ENCODE measurements at regions not wholly inside any gene's neighbourhood (a gene's known extent, or its start where the extent isn't known, plus 50 kb on each side); places are given as distances from the start of the nearest gene placed in this dataset.

DNA sequence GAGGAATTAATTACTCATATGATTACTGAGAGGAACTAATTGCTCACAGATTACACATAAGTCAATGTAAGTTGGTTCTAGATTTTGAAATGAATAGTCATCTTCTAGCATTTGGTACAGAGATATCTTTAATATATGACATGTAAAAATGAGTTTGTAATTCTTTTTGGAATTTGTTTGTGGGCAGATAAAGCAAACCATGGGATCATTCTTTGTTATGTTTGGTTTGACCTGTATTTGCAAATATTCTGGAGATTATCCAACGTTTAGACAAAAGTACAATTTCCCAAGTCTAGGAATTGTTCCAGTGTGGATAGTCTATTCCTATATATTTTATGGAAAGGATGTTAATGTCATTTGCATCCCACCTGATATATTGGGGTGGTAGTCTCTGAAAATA, 309.6 kb upstream of the EDNRB start:
- Mint-ChIP-seq H3K27me3 (no peaks in the 10 kb centered on the region), H3K4me3 (no peak overlapping the region), H3K9me3 (no peaks in the 10 kb centered on the region), H3K4me1 (no peaks in the 10 kb centered on the region), H3K36me3 (ENCODE audit: low read depth) (no peaks in the 10 kb centered on the region), H3K27ac (no peak overlapping the region)
- intact Hi-C loops (cut with micrococcal nuclease): no loop called here
- POLR2A ChIA-PET: no interaction called here
- CTCF ChIA-PET: no interaction called here
- DNase-seq (no peak), ATAC-seq (ENCODE audit: low read depth) (no peak)
- no peak for TF ChIP-seq CTCF (IDR thresholded peaks at IDR 0.05)

GRCh38 chr13:78227709-78228108, 309.1 kb upstream of the EDNRB start:
- no peaks in the 10 kb centered on the region for H3K36me3 Mint-ChIP-seq (ENCODE audit: low read depth)
- no peaks in the 10 kb centered on the region for H3K9me3 Mint-ChIP-seq
- no peak for TF ChIP-seq CTCF (IDR thresholded peaks at IDR 0.05)
- intact Hi-C loops (cut with micrococcal nuclease): no loop called here
- ChIA-PET POLR2A (no interaction called here), CTCF (no interaction called here)
- H3K4me3 Mint-ChIP-seq: no peak overlapping the region
- ATAC-seq (ENCODE audit: low read depth) (no peak), DNase-seq (no peak)
- no peaks in the 10 kb centered on the region for H3K27me3 Mint-ChIP-seq
- H3K27ac Mint-ChIP-seq: no peak overlapping the region
- no peaks in the 10 kb centered on the region for H3K4me1 Mint-ChIP-seq

DNA sequence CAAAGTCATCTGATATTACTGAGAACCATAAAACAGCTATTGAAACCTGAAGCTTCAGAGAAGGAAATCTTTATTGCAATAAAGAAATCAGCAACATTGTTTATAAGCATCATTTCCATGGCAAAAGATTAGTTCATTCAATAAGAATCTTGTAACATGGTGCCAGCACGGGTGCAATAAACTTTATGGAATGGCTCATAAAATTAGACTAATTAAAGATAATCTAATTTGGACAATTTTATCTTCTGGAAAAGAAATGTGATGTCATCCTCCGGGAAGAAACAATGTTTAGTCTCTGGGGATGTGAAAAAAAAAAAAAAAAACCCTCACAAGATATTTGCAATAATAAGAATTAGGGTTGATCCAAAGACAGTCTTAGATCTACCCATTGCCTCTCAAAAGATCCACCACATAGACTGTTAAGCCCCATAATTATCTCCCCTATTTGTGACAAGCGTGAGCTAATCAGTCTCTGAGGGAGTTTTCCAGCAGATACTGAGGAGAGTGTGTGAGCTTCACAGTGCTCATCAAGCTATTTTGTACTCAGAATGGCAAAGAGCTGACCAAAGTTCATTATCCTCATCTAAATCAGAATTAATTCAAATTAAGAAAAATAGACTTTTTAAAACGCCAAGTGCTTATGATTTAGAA, 297.0 kb upstream of the EDNRB start:
- intact Hi-C loops (cut with micrococcal nuclease): no loop called here
- H3K9me3 Mint-ChIP-seq: no peaks in the 10 kb centered on the region
- no peaks in the 10 kb centered on the region for H3K36me3 Mint-ChIP-seq (ENCODE audit: low read depth)
- no peaks in the 10 kb centered on the region for H3K4me1 Mint-ChIP-seq
- ChIA-PET POLR2A (no interaction called here), CTCF (no interaction called here)
- H3K27ac Mint-ChIP-seq: no peak overlapping the region
- TF ChIP-seq CTCF (IDR thresholded peaks at IDR 0.05): no peak
- DNase-seq (no peak), ATAC-seq (ENCODE audit: low read depth) (no peak)
- peaks cover 2% of the 10 kb centered on the region for H3K27me3 Mint-ChIP-seq
- no peak overlapping the region for H3K4me3 Mint-ChIP-seq

DNA sequence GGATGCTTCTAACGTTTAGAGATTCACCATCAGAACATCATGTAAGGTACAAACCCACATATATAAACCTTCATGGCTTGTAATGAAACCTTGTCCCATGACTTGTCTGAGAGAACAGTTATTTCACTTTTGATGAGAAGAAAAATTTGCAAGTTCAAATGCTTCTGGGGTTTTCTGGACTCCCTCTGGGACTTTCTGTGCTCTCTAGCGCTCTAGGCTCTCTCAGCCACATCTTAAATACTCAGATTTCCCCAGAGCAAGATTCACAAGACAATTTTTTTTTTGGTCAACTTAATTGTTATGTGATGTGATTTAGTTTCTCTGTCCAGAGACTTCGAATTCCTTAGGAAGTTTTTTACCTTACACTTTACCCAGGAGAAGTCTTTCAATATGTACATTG, 282.8 kb upstream of the EDNRB start:
- no peak overlapping the region for H3K27ac Mint-ChIP-seq
- H3K4me3 Mint-ChIP-seq: no peak overlapping the region
- no peaks in the 10 kb centered on the region for H3K9me3 Mint-ChIP-seq
- H3K4me1 Mint-ChIP-seq: no peaks in the 10 kb centered on the region
- POLR2A ChIA-PET: no interaction called here
- H3K36me3 Mint-ChIP-seq (ENCODE audit: low read depth): no peaks in the 10 kb centered on the region
- no peak for TF ChIP-seq CTCF (IDR thresholded peaks at IDR 0.05)
- ATAC-seq (ENCODE audit: low read depth) (peak; percentile 14), DNase-seq (no peak)
- H3K27me3 Mint-ChIP-seq: peaks cover 4% of the 10 kb centered on the region
- intact Hi-C loops (cut with micrococcal nuclease): no loop called here
- CTCF ChIA-PET: no interaction called here

GRCh38 chr13:78198821-78199220, 280.2 kb upstream of the EDNRB start:
- H3K4me3 Mint-ChIP-seq: no peak overlapping the region

More at GRCh38 chr13:78198821-78199220, 280.2 kb upstream of the EDNRB start:
- ATAC-seq (ENCODE audit: low read depth) (no peak), DNase-seq (no peak)
- H3K36me3 Mint-ChIP-seq (ENCODE audit: low read depth): no peaks in the 10 kb centered on the region
- H3K9me3 Mint-ChIP-seq: no peaks in the 10 kb centered on the region
- H3K27me3 Mint-ChIP-seq: peaks cover 4% of the 10 kb centered on the region
- ChIA-PET POLR2A (no interaction called here), CTCF (no interaction called here)
- no peak for TF ChIP-seq CTCF (IDR thresholded peaks at IDR 0.05)
- H3K4me1 Mint-ChIP-seq: no peaks in the 10 kb centered on the region
- no peak overlapping the region for H3K27ac Mint-ChIP-seq
- intact Hi-C loops (cut with micrococcal nuclease): no loop called here
